ENCODE measurements at regions not wholly inside any gene's neighbourhood (a gene's known extent, or its start where the extent isn't known, plus 50 kb on each side); places are given as distances from the start of the nearest gene placed in this dataset.
"Not testable (repeated sequence)": the region's sequence is repeated elsewhere in the genome, so short reads cannot be mapped to it uniquely, and the experiment has no call there.

DNA sequence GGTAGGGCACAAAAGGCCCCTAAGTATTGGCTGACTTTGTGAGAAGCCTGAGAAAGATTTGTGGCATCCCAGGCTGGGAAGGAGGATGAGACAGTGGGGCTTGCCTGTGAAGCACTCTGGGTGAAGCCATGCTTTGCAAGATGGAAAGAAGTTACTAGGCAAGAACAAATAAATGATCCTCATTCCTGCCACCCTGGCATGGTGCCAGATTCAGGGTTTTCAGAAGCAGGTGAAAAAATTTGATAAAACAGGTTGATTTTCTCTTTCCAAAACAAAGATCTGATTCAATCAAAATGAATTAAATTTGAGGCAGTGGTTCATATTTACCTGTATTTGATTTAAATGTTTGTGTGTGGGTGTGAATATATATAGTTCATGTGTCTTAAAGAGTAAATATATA is 386.9 kb upstream of the PROX1 start:
- peak; percentile 11 for DNase-seq

- DNase-seq, result not testable (repeated sequence)
Observed at GRCh38 chr1:213601705-213602104, 386.1 kb upstream of the PROX1 start.

DNA sequence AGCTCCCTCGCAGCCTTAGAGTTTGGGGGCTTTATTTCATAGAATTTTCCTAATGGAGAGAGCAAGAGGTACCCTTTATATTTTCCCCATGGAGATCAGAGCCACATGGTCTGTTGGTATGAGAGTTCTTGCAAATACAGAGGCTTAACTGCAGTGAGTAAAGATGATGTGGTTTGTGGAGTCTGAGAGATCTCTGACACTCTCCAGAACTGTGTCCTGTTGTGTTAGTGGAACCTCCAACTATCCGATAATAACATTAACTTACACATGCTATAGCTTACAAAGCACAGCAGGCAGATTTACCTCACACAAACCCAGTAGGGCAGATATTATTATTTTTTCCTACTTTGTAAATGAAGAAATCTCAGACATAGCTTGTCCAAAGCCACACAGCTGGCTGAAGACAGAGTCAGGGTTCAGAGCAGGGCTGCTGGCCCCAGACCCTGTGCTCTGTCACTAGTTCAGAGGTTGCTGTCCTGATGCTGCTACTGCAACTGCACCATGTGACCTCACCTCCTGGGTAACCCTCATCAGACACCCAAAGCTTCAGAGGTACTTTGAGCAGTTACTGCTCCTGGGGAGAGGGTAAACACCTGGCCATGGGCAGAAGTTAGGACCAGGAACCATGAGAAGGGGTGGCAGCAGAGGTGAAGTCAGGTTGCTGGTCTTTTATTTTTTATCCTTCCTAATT is 384.8 kb upstream of the PROX1 start:
- DNase-seq, result no peak

DNA sequence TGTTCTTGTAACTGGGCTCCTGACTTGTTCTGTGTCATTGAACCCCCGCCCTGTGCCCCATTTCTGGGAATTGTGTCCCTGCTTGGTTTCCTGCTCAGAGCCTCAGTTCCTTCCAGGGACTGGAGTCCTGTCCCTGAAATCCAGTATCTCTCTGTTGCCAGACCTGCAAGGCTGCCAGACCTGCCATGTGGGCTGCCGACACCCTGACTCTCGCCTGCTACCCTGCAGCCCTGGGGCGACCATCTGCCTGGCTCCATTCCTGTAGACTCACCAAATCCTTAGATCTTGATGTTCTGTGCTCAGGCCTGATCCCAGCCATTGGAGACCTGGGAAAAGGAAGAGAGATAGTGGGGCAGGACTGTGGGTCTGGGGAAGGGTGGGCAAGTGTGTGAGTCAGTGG is 383.3 kb upstream of the PROX1 start:
- DNase-seq, result no peak

DNA sequence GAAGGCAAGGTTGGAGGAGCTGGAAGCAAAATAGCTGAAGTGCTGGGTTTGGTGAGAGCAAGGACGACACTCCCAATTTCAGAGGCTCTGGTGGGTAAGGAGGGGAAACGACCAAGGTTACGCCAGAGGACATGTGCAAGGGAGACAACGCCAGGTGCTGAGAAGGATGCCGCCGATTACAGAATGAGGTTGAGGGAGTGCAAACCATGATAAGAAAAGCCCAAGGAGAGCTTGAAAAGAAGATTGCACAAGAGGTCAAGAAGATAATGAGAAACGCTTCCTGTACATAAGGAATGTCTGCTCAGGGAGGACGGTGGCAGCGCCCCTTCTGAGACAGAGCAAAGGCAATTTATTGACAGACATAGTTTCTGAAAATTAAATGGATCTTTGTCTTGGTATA is 382.0 kb upstream of the PROX1 start:
- DNase-seq, result no peak

DNA sequence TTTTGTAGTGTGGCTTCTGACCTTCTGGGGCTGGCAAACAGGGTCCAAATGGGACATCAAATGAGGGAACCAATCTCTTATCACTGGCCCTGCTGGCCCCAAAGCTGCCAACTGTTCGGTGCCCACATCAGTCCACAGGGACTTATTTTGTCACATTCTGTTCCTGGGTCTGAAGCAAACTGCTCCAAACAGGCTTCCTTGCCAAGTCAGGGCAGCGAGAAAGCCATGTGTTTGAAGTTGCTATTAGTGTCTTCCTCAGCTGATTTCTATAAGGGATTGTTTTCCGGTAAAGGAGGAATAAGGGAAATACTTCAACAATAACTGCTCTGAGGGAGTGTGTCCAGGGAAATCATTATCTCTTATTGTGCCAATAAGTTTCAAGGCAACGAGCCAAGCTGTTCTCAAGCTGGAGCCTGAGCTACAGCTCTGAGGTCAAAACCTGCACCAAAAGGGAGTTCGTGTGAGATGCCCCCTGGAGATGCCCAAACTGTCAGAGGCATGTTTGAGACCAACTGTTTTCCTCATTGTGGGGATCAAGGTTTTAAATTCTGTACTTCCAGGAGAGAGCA is 381.4 kb upstream of the PROX1 start:
- no peak for DNase-seq

DNA sequence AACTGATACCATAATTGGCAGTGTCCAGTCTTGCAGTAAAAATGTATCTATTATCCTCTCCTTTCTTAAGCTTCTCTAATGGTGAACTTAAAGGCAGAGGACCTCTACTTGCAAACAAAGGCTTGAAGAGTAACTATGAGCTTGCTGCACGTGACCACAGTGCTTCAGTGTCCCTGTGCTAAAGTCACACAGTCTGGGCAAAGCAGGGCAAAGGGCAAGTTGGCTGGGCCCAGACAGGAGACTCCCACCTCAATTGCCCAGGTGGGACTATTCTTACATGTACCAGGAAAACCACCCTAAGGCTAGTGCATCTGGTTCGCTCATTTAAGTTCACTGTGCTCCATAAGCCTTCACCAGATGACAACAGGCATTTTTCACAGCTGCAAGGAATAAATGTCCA is 374.2 kb upstream of the PROX1 start:
- DNase-seq, result no peak

- no peak for DNase-seq
Observed at GRCh38 chr1:213615226-213615916, 372.4 kb upstream of the PROX1 start.

DNA sequence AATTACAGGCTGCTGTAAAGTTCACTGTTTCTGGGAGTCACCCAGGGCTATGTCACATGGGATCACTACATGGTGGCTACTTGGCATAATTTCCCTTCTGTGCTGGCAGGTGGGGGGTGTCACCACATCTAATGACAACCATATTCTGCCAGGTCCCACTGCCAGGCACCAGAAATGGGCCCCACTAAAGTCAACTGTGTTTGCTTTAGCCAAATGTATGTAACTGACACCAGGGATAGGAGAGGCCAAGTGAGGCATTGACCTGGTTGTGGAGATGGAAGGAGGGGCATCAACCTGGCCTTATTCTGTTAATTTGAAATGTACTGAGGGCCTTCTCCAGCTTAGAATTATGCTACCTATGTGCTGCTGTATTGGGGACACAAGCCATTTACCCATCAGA is 370.6 kb upstream of the PROX1 start:
- no peak for DNase-seq

DNA sequence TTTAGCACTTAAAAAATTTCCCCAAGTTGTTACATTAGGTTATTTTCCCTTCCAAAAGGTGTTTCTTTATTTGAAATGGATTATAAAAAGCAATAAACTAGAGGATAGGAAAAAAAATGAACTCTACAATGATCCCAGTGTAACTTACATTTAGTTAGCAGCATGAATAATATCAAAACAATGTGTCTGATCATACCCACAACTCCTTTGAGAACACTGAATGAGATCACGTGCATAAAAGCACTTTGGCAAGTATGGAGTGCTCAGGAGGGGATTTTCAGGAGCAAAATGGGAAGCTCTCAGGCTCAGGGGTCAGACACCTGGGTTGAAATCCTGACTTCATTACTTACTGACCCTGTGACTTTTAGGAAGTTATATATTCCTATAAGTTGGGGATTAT is 369.7 kb upstream of the PROX1 start:
- no peak for DNase-seq

GRCh38 chr1:213619026-213619425 is 368.7 kb upstream of the PROX1 start:
- DNase-seq, result no peak

DNA sequence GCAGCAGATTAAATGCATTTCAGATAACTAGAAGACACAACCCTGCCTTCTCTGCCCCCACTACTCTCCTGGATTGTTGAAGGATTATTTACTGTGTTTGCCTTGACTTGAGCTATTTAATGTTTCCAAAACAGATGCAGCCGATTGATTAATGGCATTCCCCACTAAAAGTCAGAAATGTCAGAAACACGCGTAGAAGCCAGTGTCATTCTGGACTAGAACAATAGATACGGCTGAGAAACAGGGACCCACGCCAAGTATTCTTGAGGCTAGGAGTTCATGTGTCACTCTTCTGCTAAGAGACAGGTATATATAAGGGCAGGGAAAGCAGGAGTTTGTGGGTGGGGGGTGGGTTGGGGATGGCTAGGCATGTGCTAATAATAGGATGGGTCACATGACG is 366.7 kb upstream of the PROX1 start:
- DNase-seq, result no peak

GRCh38 chr1:213622365-213623063 is 365.3 kb upstream of the PROX1 start:
- peak; percentile 42 for DNase-seq

DNA sequence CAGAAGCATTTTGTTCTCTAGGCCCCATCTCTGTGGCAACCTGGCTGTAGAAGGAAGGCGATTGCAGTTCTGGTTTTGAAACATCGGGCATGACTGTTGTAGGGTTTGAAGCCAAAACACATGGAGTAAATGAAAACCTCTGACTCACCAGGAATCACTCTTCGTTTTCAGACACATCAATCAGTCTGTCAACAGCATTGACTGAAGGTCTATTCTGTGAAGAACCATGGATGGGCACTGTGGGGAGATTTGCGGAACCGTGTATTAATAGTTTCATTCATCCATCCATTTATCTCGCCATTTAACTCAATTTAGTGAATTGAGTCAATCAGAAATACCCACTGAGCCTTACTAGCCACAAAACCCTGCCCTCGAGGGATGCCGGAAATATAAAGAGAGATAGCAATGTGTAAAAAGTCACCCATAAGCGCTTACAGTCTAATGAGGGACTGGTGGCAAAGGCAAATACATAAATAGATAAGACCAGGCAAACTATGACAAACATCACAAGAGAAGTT is 364.6 kb upstream of the PROX1 start:
- no peak for DNase-seq

GRCh38 chr1:213623862-213624261 is 363.9 kb upstream of the PROX1 start:
- DNase-seq, result no peak

GRCh38 chr1:213636778-213637177 is 351.0 kb upstream of the PROX1 start:
- DNase-seq, result not testable (repeated sequence)

GRCh38 chr1:213641312-213641711 is 346.5 kb upstream of the PROX1 start:
- no peak for DNase-seq

- no peak for DNase-seq
Observed at GRCh38 chr1:213643360-213643759, 344.4 kb upstream of the PROX1 start.

DNA sequence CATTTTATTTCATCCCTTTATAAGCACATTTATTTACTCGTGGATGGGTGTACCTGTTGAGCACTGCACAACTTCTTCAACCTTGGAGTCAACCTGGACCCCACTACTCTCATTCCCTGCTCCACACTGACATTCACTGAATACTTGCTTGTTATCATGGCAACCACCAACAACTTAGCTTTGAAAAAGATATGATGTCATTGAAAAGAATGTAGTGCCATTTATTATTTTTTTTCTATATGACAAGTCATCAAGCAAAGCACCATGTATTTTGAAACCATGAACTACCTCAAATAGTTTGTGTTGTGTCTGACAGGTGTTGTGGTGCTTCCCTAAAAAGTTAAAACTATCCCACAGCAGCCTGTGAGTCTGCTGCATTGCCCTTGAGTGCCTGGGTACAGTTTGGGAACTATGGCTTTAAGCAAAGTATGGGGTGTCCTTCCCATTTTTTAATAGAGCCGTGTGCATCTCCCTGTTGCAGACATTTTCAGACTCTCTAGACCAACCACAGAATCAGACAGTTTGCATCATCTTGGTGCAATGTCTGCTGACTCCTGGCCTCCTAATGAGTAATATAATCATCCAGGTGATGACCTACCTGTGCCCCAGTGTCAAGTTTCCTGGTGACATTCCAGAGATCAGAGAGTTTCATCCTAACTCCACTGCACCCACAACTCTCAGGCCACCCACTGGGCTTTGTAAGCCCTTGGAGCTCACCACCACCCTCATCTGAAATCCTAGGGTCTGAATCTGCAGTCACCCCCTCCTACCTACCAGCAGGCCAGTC is 339.7 kb upstream of the PROX1 start:
- DNase-seq, result no peak

DNA sequence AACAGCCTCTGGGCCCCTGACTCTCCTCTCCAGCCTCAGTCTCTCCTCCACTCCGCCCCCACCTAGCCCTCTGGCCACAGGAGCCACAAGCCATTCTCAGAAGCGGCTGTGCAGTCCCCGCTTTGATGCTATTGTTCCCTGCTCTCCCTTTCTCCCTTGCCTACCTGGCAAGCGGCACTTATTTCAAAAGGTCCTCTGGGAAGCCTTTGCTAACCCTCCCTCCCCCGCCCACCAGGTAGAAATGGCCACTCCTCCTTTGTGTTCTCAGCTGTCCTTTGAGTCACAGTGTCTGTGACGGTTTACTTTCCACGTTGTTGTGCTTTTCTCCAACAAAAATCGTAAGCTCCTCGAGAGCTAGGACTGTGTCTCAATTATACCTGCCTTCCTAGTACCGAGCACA is 338.4 kb upstream of the PROX1 start:
- no peak for DNase-seq

- no peak for DNase-seq
Observed at GRCh38 chr1:213650603-213651002, 337.2 kb upstream of the PROX1 start.

DNA sequence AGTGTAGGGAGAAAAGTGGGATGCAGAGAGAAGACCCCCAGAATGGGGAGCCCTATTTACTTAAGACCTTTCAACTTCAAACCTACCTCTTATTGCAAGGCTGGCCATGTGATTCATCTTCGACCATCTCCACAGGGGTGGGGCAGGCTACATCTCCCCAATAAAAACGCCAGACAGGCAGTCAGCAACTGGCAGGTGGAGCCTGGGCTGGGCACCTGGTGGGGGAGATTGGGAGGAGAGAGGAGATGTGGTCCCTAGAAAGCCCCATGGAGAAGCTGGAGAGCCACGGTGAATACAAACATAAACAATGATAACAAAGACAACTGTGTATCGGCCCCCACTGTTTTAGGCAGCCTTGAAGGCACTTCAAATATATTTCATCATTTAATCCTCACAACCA is 336.7 kb upstream of the PROX1 start:
- DNase-seq, result no peak

- no peak for DNase-seq
Observed at GRCh38 chr1:213652109-213652508, 335.7 kb upstream of the PROX1 start.
